AG04449 (cell line): ENCODE measurements at regions not wholly inside any gene's neighbourhood (a gene's known extent, or its start where the extent isn't known, plus 50 kb on each side); places are given as distances from the start of the nearest gene placed in this dataset.

Experiments used
- CTCF ChIA-PET: fragments of 350-600 bp; formaldehyde crosslinking; extraction: SDS; loops from one replicate; lab custom pipeline; 2021; ENCODE audit warnings: antibody characterized with exemption; lab: Yijun Ruan, JAX
- POLR2A ChIA-PET: fragments of 400-600, 350-600 bp; formaldehyde crosslinking; extraction: SDS; loops from one replicate; lab custom pipeline; 2020; ENCODE audit warnings: antibody characterized with exemption, inconsistent platforms; lab: Yijun Ruan, JAX
- DNase-seq: peaks from one replicate; pipeline ENCODE4 v3.0.0-alpha.2; 2010; ENCODE audit warnings: low read depth, low spot score
- H3K4me3 ChIP-seq: 2 replicates; pipeline ENCODE4 v1.5.1; 2011; ENCODE audit warnings: low read depth, mild to moderate bottlenecking, control low read depth, low read length
- TF ChIP-seq, protein P1 (sequence below): IDR thresholded peaks from one replicate; pipeline ENCODE4 v1.5.1; 2011; ENCODE audit warnings: mild to moderate bottlenecking, moderate library complexity, low read length, control low read depth, inconsistent platforms; ENCODE audit not compliant: insufficient read depth; ENCODE audit errors: missing control alignments

DNA sequence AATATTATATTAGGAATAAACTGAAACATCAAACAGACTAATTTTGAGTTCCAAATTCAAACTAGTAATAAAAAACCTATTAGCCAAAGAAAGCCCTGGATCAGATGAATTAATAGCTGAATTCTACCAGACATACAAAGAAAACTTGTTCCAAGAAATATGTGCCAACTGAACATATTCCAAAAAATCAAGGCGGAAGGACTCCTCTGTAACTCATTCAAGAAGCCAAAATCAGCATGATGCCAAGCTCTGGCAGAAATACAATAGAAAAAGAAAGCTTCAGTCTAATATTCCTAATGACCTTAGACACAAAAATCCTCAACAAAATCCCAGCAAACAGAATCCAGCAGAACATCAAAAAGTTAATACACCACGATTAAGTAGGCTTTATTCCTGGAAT, 619.1 kb upstream of the COX7C start:
- CTCF ChIA-PET = no interaction called here
- TF ChIP-seq, protein P1, sequence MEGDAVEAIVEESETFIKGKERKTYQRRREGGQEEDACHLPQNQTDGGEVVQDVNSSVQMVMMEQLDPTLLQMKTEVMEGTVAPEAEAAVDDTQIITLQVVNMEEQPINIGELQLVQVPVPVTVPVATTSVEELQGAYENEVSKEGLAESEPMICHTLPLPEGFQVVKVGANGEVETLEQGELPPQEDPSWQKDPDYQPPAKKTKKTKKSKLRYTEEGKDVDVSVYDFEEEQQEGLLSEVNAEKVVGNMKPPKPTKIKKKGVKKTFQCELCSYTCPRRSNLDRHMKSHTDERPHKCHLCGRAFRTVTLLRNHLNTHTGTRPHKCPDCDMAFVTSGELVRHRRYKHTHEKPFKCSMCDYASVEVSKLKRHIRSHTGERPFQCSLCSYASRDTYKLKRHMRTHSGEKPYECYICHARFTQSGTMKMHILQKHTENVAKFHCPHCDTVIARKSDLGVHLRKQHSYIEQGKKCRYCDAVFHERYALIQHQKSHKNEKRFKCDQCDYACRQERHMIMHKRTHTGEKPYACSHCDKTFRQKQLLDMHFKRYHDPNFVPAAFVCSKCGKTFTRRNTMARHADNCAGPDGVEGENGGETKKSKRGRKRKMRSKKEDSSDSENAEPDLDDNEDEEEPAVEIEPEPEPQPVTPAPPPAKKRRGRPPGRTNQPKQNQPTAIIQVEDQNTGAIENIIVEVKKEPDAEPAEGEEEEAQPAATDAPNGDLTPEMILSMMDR = no peak
- POLR2A ChIA-PET = no interaction called here
- H3K4me3 ChIP-seq = no peak overlapping the region
- no peak for DNase-seq

DNA sequence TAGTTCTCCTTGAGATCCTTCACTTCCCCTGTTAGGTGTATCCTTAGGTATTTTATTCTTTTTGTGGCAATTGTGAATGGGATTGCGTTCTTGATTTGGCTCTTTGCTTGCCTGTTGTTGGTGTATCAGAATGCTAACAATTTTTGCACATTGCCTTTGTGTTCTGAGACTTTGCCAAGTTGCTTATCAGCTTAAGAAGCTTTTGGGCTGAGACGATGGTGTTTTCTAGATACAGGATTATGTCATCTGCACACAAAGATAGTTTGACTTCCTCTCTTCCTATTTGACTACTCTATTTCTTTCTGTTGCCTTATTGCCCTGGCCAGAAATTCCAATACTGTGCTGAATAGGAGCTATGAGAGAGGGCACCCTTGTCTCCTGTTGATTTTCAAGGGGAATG, 609.4 kb upstream of the COX7C start:
- TF ChIP-seq, protein P1 = no peak
- H3K4me3 ChIP-seq = no peak overlapping the region
- POLR2A ChIA-PET = no interaction called here
- DNase-seq = no peak
- CTCF ChIA-PET = no interaction called here

DNA sequence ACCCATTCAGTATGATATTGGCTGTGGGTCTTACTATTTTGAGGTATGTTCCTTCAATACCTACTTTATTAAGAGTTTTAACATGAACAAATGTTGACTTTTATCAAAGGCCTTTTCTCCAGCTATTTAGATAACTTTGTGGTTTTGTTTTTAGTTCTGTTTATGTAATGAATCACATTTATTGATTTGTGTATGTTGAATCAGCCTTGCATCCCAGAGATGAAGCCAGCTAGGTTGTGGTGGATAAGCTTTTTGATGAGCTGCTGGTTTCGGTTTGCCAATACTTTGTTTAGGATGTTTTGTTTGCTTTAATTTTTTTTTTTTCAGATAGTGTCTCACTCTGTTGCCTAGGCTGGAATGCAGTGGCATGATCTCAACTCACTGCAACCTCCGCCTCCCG, 609.0 kb upstream of the COX7C start:
- CTCF ChIA-PET = no interaction called here
- POLR2A ChIA-PET = no interaction called here
- H3K4me3 ChIP-seq = no peak overlapping the region
- TF ChIP-seq, protein P1 = no peak
- DNase-seq = no peak

DNA sequence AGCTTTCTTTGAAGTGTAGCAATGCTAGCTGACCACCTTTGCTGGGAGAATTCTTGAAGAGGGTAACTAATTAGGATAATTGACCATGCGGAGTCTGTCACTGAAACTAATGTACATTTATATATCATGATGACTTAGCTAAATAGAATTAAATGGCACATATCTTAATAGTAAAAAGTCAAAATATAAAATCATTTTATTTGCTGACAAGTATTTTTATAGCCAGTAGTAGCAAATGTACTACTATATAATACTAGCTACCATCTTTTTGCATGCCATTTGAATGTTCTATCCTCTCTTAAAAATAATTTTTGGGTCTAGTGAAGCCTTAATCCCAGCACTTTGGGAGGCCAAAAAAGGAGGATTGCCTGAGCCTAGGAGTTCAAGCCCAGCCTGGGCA, 605.8 kb upstream of the COX7C start:
- POLR2A ChIA-PET = no interaction called here

DNA sequence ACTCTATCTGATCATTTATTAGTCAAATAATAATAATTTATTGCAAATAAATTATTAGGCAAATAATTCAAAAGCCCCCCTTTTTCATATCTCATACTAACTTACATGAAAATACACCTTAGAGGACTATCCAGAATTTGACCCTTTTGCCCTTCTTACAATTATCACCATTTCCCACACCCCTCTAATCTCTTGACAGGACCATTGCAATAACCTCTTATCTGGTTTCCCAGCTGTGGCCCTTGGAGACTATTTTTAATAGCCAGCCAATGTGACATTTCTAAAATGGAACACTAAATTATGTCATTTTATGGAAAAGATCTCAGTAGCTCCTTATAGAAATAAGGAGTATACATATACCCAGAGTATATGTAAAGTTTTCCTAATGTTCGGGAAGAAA, 588.4 kb upstream of the COX7C start:
- H3K4me3 ChIP-seq = no peak overlapping the region
- ChIA-PET CTCF (no interaction called here), POLR2A (no interaction called here)
- DNase-seq = no peak
- TF ChIP-seq, protein P1 = no peak

More for the DNA sequence above, 605.8 kb upstream of the COX7C start:
- no peak for DNase-seq
- TF ChIP-seq, protein P1 = no peak
- CTCF ChIA-PET = no interaction called here
- no peak overlapping the region for H3K4me3 ChIP-seq

DNA sequence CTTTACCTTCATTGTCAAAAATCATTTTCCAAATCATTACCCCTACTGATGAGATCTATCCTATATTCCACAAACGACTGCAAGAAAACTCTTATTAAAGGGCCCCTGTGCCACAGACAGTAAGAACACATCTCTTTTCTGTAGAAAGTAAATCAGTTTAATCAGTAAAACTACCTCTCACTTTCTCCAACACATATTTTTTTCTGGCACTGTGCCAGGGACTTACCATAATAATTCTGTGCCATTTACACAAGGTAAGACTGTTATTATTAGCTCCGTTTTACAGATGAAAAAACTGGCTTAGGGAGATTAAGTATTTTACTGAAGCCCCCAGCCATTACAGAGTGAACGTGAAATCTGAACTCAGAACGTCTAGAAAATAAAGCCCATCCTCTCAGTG, 587.0 kb upstream of the COX7C start:
- TF ChIP-seq, protein P1 = no peak
- ChIA-PET POLR2A (no interaction called here), CTCF (no interaction called here)
- DNase-seq = no peak
- H3K4me3 ChIP-seq = no peak overlapping the region
